Brain pericyte (primary cell): ENCODE measurements at regions not wholly inside any gene's neighbourhood (a gene's known extent, or its start where the extent isn't known, plus 50 kb on each side); places are given as distances from the start of the nearest gene placed in this dataset.
A peak's percentile ranks its signal among the peaks of the same experiment; 100 is the strongest.
"Not testable (repeated sequence)": the region's sequence is repeated elsewhere in the genome, so short reads cannot be mapped to it uniquely, and the experiment has no call there.

Source experiments
- DNase-seq: peaks from one replicate; pipeline ENCODE4 v3.0.0-alpha.2; 2012; ENCODE audit warnings: low read depth, low spot score

GRCh38 chr10:4448030-4448429 lies 378.0 kb upstream of the AKR1E2 start:
- DNase-seq: no peak

DNA sequence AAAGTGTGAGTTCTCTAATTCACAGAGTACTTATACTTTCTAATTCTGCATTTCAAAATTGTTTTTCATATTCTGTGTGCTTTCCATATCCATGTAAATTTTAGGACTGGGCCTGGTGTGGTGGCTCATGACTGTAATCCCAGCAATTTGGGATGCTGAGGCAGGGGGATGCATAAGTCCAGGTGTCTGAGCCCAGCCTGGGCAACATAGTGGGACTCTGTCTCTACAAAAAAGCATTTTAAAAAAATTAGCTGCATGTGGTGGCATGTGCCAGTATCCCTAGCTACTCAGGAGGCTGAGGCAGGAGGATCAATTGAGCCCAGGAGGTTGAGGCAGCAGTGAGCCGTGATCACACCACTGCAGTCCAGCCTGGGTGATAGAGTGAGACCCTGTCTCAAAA lies 382.6 kb upstream of the AKR1E2 start:
- DNase-seq: no peak

DNA sequence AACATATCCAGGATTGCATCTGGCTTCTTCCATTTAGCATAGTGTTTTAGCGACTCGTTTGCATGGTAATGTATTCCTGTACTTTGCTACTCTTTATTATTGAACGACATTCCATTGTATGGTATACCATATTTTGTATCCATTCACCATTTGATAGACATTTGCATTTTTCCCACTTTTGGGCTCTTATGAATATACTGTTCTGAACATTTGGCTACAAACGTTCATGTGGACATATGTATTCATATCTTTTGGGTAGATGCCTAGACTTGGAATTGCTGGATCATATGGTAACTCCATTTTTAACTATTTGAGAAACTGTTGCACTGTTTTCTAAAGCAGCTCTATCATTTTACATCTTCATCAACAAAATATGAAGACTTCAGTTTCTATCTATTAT lies 383.7 kb upstream of the AKR1E2 start:
- DNase-seq: no peak

DNA sequence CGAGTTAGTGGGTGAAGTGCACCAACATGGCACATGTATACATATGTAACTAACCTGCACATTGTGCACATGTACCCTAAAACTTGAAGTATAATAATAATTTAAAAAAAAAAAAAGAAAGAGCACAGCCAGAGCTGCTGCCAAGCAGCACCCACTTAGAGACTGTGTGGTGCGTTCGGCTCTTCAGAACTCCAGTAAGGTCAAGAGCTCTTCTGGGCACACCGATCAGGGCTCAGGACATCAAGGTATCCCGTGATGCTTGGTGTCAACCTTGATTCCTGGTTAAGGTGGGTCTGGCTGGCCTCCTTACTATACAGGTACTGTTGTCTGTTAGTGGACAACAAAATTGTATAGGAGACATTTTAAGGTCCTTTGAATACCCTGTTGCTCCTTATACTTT lies 385.7 kb upstream of the AKR1E2 start:
- no peak for DNase-seq

GRCh38 chr10:4437791-4438190 lies 388.2 kb upstream of the AKR1E2 start:
- DNase-seq: no peak

GRCh38 chr10:4437061-4437460 lies 388.9 kb upstream of the AKR1E2 start:
- DNase-seq: no peak

GRCh38 chr10:4436103-4436502 lies 389.9 kb upstream of the AKR1E2 start:
- no peak for DNase-seq

- DNase-seq: no peak
Measured at GRCh38 chr10:4434516-4435071, 391.4 kb upstream of the AKR1E2 start.

DNA sequence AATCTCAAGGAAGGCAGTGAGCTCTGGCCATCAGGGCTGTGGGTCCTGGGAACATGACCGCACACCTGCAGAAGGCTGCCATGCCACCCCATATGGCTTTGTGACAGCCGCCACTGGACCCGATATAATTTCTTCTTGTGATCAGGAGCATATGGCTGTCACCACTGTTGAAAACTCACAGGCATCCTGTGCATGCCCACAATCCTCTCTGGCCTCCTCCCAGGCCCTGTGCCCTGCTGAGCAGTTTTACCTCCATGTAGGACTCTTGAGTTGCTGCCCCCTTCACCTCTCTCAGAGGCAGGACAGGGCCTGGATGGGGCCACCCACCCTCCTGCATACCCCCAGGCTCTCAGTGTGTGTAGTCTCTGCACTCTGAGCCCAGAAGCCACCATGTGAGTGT lies 391.9 kb upstream of the AKR1E2 start:
- DNase-seq: no peak

- DNase-seq: peak; percentile 24
Measured at GRCh38 chr10:4431114-4431863, 394.7 kb upstream of the AKR1E2 start.

- no peak for DNase-seq
Measured at GRCh38 chr10:4429571-4429970, 396.4 kb upstream of the AKR1E2 start.

DNA sequence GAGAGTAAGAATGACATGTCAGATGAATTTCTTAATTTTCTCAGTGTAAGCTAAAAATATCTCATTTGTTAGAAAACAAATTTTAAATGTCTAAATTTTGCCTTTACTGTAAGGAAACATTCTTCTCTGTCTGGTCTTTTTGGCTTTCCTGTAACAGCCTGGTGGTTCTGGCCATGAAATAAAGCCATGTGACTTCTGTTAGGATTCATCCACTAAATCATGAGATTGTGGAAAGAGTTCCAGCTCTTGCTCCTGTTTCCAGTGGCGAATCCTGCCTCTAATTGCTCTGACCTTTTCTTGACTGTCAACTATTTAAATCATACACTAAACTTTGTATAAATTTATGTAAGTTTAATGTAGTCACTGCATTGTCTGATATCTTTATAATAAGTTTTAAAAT lies 398.5 kb upstream of the AKR1E2 start:
- no peak for DNase-seq

DNA sequence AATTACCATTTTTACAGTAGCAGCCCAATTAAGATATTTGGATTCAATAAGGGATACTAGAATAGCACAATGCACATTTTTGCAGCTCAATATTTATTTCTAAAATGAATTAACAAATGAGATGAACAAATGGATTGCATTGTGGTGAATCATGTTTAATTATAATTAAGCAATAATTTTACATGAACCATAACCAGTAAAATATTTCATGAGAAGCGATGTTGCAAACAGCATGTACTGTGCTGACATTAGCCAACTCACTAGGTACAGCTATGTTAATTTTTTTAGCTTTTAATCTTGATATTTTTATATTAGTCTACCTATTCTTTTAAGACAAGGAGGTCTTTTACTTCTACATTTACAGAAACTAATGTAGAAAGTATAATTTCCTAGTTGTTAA lies 399.1 kb upstream of the AKR1E2 start:
- DNase-seq: no peak

DNA sequence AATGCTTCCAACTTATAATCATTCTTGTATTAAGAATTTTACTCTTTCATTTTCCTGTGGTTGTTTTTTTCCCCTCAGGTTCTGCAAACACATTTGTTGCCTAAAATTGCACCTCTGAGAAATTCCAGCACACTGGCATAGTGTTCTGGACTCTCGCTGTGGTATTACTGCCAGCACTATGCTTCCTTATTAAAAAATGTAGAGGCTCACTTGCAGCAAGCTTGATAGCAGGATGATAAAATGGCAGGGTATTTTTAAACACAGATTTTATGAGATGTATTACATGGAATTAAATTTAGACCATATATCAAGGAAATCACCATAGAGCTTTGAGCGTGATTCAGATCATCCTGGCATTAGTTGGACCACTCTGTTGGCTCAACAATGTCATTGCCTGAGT lies 416.7 kb upstream of the AKR1E2 start:
- DNase-seq: no peak

GRCh38 chr10:4407783-4408182 lies 418.2 kb upstream of the AKR1E2 start:
- no peak for DNase-seq

- no peak for DNase-seq
Measured at GRCh38 chr10:4405828-4406227, 420.2 kb upstream of the AKR1E2 start.

- no peak for DNase-seq
Measured at GRCh38 chr10:4403638-4404252, 422.3 kb upstream of the AKR1E2 start.

- DNase-seq: not testable (repeated sequence)
Measured at GRCh38 chr10:4401080-4401479, 424.9 kb upstream of the AKR1E2 start.

DNA sequence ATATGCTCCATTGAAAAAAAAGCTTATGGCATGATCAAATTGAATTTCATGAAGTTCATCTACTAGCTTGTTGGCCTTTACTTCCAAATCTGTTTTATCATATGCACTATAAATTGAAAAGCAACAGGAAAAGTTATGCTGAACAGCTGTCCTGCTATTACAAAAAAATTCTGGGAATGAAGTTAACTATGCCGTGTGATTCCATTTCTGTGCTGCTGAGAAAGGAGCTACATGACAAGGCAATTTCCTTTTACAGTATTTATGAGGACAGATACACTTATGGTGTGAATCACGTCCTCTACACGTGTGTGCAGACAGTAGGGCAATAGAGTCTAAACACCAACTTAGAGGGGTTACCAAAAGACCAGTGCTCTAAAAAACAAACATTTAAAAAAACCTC lies 426.5 kb upstream of the AKR1E2 start:
- no peak for DNase-seq

DNA sequence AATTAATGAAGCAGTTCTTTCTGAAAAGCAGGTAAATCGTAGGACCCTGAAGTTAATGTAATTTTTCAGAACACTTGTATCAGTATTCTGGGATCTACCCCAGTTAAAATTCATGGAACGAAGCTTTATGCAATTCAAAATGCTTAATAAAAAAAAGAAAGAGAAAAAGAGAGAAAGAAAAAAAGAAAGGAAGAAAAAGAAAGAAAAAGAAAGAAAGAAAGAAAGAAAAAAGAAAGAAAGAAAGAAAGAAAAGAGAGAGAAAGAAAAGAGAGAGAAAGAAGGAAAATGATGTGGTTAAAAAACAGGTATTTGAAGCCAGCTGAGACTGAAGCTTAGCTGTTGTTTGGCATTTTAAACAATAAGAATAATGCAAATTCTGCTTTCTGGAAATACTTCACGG lies 427.4 kb upstream of the AKR1E2 start:
- no peak for DNase-seq

DNA sequence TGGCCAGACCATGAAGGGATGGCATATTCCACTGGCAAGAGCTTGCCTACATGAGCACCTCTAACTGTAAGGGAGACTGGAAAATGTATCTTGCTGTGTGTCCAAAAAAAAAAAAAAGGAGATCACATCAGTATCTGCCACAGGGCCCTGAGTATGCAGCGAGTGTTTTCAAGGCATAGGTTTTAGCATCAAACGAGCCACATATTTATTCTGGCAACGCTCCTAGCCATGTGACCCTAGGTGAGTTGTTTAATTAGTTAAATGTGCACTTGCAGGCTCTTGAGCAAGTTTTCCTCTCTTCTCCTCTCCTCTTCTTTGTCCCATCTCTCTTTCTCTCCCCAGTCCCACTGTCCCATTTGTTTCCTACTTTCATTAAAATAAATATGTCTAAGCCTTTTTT lies 428.7 kb upstream of the AKR1E2 start:
- no peak for DNase-seq

DNA sequence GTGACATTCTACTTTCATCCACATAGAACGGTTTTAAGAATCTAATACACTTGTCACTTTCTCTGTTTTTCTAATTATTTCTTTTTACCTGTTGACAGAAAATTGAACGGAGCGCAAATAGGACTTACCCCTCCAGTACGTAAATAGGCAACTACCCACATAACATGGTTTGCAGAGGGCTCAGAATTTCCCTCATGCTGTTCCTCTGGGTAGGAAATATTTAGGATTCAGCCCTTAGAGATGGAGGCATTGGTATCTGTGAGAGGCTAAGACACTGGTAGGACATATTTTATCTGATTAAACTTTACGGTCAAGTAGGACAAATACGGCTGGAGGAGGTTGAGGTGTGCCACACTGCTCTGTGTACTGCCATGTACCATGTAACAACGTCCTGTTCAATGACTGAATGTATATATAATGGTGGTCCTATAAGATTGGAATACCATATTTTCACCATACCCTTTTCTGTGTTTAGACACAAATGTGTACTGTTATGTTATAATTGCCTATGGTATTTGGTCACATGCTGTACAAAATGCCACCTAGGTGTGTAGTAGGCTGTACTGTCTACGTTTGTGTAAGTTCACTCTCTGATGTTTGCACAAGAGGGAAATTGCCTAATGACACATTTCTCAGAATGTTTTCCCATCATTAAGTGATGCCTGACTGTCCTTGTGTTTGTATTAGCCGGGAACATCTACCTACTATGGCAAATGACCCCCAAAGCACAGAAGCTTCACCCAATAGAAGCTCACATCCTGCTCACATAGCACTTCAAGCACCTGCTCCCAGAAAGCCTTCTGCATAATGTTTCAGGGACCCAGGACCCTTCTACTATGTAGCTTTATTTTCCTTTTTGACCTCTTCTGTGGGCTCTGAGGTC lies 429.4 kb upstream of the AKR1E2 start:
- DNase-seq: no peak
